ENCODE measurements at regions not wholly inside any gene's neighbourhood (a gene's known extent, or its start where the extent isn't known, plus 50 kb on each side); places are given as distances from the start of the nearest gene placed in this dataset.

- DNase-seq (ENCODE audit: low spot score), result no peak
These were observed 53.9 kb upstream of the CTLA4 start for GRCh38 chr2:203813684-203814083.

GRCh38 chr2:203814661-203815540, 52.7 kb upstream of the CTLA4 start:
- peak; percentile 82 for DNase-seq (ENCODE audit: low spot score)

- no peak for DNase-seq (ENCODE audit: low spot score)
These were observed 52.1 kb upstream of the CTLA4 start for GRCh38 chr2:203815541-203815898.

GRCh38 chr2:203817147-203817546, 50.4 kb upstream of the CTLA4 start:
- no peak for DNase-seq (ENCODE audit: low spot score)
